HEK293 (cell line): ENCODE measurements at regions not wholly inside any gene's neighbourhood (a gene's known extent, or its start where the extent isn't known, plus 50 kb on each side); places are given as distances from the start of the nearest gene placed in this dataset.

Experiments used
- CTCF ChIA-PET: fragments of 350-600 bp; formaldehyde crosslinking; extraction: SDS; loops from one replicate; lab custom pipeline; 2021; ENCODE audit warnings: antibody characterized with exemption; lab: Yijun Ruan, JAX
- POLR2A ChIA-PET: fragments of 300-600 bp; formaldehyde crosslinking; extraction: SDS; loops from one replicate; lab custom pipeline; 2020; ENCODE audit warnings: antibody characterized with exemption, inconsistent platforms; lab: Yijun Ruan, JAX
- H3K27ac ChIP-seq: fragments of 200-500 bp; sonication (Bioruptor generic); 2 replicates; pipeline ENCODE4 v1.5.1; 2014; ENCODE audit warnings: low read depth, low read length, control low read depth, inconsistent platforms; ENCODE audit errors: extremely low read depth
- H3K36me3 ChIP-seq, 2 experiments: fragments of 200-500 bp in 1 of 2; sonication (Bioruptor generic) in 1 of 2; 1 replicate in 1 of 2; 2 replicates in 1 of 2; pipeline ENCODE4 v1.5.1; 2014 to 2017; ENCODE audit warnings: inconsistent platforms in 2 of 2, low read length in 2 of 2; ENCODE audit not compliant: control insufficient read depth in 2 of 2, insufficient read depth in 1 of 2
- H3K4me1 ChIP-seq: fragments of 200-500 bp; sonication (Bioruptor generic); 2 replicates; pipeline ENCODE4 v1.5.1; 2014; ENCODE audit warnings: mild to moderate bottlenecking, low read length, inconsistent platforms; ENCODE audit not compliant: control insufficient read depth, insufficient read depth
- H3K4me3 ChIP-seq: 2 replicates; pipeline ENCODE4 v1.5.1; 2011; ENCODE audit warnings: low read depth, mild to moderate bottlenecking, control low read depth, low read length, moderate library complexity
- H3K9me3 ChIP-seq: fragments of 200-500 bp; sonication (Bioruptor generic); 2 replicates; pipeline ENCODE4 v1.5.1; 2014; ENCODE audit warnings: low read depth, low read length, inconsistent platforms; ENCODE audit not compliant: control insufficient read depth, insufficient read depth
- GLIS1 ChIP-seq: fragments of 450-650 bp; formaldehyde crosslinking; IDR thresholded peaks from 2 replicates; pipeline ENCODE4 v1.5.1; 2016; ENCODE audit warnings: missing biosample characterization, missing genetic modification characterization
- MZF1 ChIP-seq: fragments of 450-650 bp; formaldehyde crosslinking; IDR thresholded peaks from 2 replicates; pipeline ENCODE4 v1.5.1; 2017; ENCODE audit warnings: missing biosample characterization, missing genetic modification characterization, borderline replicate concordance
- PRDM1 ChIP-seq: fragments of 450-650 bp; formaldehyde crosslinking; IDR thresholded peaks from 2 replicates; pipeline ENCODE4; 2016; ENCODE audit warnings: missing biosample characterization, missing genetic modification characterization
- ZBTB7A ChIP-seq: fragments of 450-650 bp; formaldehyde crosslinking; IDR thresholded peaks from 2 replicates; pipeline ENCODE4 v1.5.1; 2016; ENCODE audit warnings: low read depth, missing biosample characterization, missing genetic modification characterization
- ZFP69B ChIP-seq: fragments of 450-650 bp; formaldehyde crosslinking; IDR thresholded peaks from 2 replicates; pipeline ENCODE4 v1.5.1; 2016; ENCODE audit warnings: missing biosample characterization, missing genetic modification characterization
- ZNF10 ChIP-seq: fragments of 450-650 bp; formaldehyde crosslinking; IDR thresholded peaks from 2 replicates; pipeline ENCODE4 v1.5.1; 2017; ENCODE audit warnings: missing biosample characterization, missing genetic modification characterization
- ZNF112 ChIP-seq: fragments of 450-650 bp; formaldehyde crosslinking; IDR thresholded peaks from 2 replicates; pipeline ENCODE4 v1.5.0; 2017; ENCODE audit warnings: missing biosample characterization, missing genetic modification characterization
- ZNF169 ChIP-seq: fragments of 450-650 bp; formaldehyde crosslinking; IDR thresholded peaks from 2 replicates; pipeline ENCODE4 v1.5.1; 2016; ENCODE audit warnings: missing biosample characterization, missing genetic modification characterization
- ZNF214 ChIP-seq: fragments of 450-650 bp; formaldehyde crosslinking; IDR thresholded peaks from 2 replicates; pipeline ENCODE4 v1.5.1; 2017; ENCODE audit warnings: missing biosample characterization, mild to moderate bottlenecking, missing genetic modification characterization, borderline replicate concordance
- ZNF223 ChIP-seq: fragments of 450-650 bp; formaldehyde crosslinking; IDR thresholded peaks from 2 replicates; pipeline ENCODE4 v1.5.1; 2016; ENCODE audit warnings: missing biosample characterization, missing genetic modification characterization
- ZNF292 ChIP-seq: fragments of 450-650 bp; formaldehyde crosslinking; IDR thresholded peaks from 2 replicates; pipeline ENCODE4 v1.5.1; 2016; ENCODE audit warnings: low read depth, missing biosample characterization, missing genetic modification characterization, borderline replicate concordance
- ZNF416 ChIP-seq: fragments of 450-650 bp; formaldehyde crosslinking; IDR thresholded peaks from 2 replicates; pipeline ENCODE4 v1.5.1; 2016; ENCODE audit warnings: missing biosample characterization, missing genetic modification characterization
- ZNF513 ChIP-seq: fragments of 450-650 bp; IDR thresholded peaks from 2 replicates; pipeline ENCODE4 v1.5.1; 2018; ENCODE audit warnings: missing biosample characterization, missing genetic modification characterization
- ZNF561 ChIP-seq: fragments of 450-650 bp; IDR thresholded peaks from 2 replicates; pipeline ENCODE4 v1.5.1; 2018; ENCODE audit warnings: missing biosample characterization, missing genetic modification characterization, borderline replicate concordance
- ZNF585B ChIP-seq: fragments of 450-650 bp; formaldehyde crosslinking; IDR thresholded peaks from 2 replicates; pipeline ENCODE4 v1.5.1; 2016; ENCODE audit warnings: missing biosample characterization, missing genetic modification characterization
- ZNF600 ChIP-seq: fragments of 450-650 bp; formaldehyde crosslinking; IDR thresholded peaks from 2 replicates; pipeline ENCODE4 v1.5.1; 2016; ENCODE audit warnings: missing biosample characterization, missing genetic modification characterization
- ZNF707 ChIP-seq: fragments of 450-650 bp; formaldehyde crosslinking; IDR thresholded peaks from 2 replicates; pipeline ENCODE4 v1.5.1; 2016; ENCODE audit warnings: missing biosample characterization, missing genetic modification characterization
- ZNF843 ChIP-seq: fragments of 450-650 bp; formaldehyde crosslinking; IDR thresholded peaks from 2 replicates; pipeline ENCODE4 v1.5.1; 2016; ENCODE audit warnings: missing biosample characterization, missing genetic modification characterization
- TF ChIP-seq, protein P1 (sequence below): fragments of 450-650 bp; formaldehyde crosslinking; IDR thresholded peaks from 2 replicates; pipeline ENCODE4 v1.5.1; 2016; ENCODE audit warnings: missing biosample characterization, missing genetic modification characterization, low read depth
- TF ChIP-seq, protein P2 (sequence below): fragments of 450-650 bp; formaldehyde crosslinking; IDR thresholded peaks from 2 replicates; pipeline ENCODE4; 2016; ENCODE audit warnings: missing biosample characterization, missing genetic modification characterization
- TF ChIP-seq, protein P3 (sequence below): fragments of 450-650 bp; formaldehyde crosslinking; IDR thresholded peaks from 2 replicates; pipeline ENCODE4 v1.5.1; 2016; ENCODE audit warnings: missing biosample characterization, missing genetic modification characterization, borderline replicate concordance
- TF ChIP-seq, protein P4 (sequence below): fragments of 450-650 bp; formaldehyde crosslinking; conservative IDR thresholded peaks from 2 replicates; pipeline ENCODE4 v1.5.1; 2016; ENCODE audit warnings: low read depth, missing biosample characterization, missing genetic modification characterization

GRCh38 chr4:32680946-32681345, 1960.8 kb downstream of the PCDH7 start (continued):
- TF ChIP-seq, protein P1, sequence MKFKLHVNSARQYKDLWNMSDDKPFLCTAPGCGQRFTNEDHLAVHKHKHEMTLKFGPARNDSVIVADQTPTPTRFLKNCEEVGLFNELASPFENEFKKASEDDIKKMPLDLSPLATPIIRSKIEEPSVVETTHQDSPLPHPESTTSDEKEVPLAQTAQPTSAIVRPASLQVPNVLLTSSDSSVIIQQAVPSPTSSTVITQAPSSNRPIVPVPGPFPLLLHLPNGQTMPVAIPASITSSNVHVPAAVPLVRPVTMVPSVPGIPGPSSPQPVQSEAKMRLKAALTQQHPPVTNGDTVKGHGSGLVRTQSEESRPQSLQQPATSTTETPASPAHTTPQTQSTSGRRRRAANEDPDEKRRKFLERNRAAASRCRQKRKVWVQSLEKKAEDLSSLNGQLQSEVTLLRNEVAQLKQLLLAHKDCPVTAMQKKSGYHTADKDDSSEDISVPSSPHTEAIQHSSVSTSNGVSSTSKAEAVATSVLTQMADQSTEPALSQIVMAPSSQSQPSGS (tag by site-specific recombination), result no peak
- no peak for TF ChIP-seq ZNF214 (tag by site-specific recombination)
- no peak for TF ChIP-seq MZF1 (tag by site-specific recombination)
- TF ChIP-seq, protein P2, sequence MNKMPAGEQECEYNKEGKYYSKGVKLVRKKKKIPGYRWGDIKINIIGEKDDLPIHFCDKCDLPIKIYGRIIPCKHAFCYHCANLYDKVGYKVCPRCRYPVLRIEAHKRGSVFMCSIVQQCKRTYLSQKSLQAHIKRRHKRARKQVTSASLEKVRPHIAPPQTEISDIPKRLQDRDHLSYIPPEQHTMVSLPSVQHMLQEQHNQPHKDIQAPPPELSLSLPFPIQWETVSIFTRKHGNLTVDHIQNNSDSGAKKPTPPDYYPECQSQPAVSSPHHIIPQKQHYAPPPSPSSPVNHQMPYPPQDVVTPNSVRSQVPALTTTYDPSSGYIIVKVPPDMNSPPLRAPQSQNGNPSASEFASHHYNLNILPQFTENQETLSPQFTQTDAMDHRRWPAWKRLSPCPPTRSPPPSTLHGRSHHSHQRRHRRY (tag by site-specific recombination), result no peak
- no peak for TF ChIP-seq ZNF561
- no peak for TF ChIP-seq ZNF585B (tag by site-specific recombination)
- no peak for TF ChIP-seq ZNF112 (tag by site-specific recombination)

- CTCF ChIA-PET, result no interaction called here
- TF ChIP-seq ZNF10 (tag by site-specific recombination), result no peak
- no peak for TF ChIP-seq GLIS1 (tag by site-specific recombination)
- TF ChIP-seq ZNF843 (tag by site-specific recombination), result no peak
- no peak for TF ChIP-seq ZFP69B (tag by site-specific recombination)
- no peak for TF ChIP-seq ZNF223 (tag by site-specific recombination)
- TF ChIP-seq ZBTB7A (tag by site-specific recombination), result no peak
- TF ChIP-seq ZNF292 (tag by site-specific recombination), result no peak
- TF ChIP-seq ZNF600 (tag by site-specific recombination), result no peak
- TF ChIP-seq ZNF169 (tag by site-specific recombination), result no peak
- TF ChIP-seq, protein P3, sequence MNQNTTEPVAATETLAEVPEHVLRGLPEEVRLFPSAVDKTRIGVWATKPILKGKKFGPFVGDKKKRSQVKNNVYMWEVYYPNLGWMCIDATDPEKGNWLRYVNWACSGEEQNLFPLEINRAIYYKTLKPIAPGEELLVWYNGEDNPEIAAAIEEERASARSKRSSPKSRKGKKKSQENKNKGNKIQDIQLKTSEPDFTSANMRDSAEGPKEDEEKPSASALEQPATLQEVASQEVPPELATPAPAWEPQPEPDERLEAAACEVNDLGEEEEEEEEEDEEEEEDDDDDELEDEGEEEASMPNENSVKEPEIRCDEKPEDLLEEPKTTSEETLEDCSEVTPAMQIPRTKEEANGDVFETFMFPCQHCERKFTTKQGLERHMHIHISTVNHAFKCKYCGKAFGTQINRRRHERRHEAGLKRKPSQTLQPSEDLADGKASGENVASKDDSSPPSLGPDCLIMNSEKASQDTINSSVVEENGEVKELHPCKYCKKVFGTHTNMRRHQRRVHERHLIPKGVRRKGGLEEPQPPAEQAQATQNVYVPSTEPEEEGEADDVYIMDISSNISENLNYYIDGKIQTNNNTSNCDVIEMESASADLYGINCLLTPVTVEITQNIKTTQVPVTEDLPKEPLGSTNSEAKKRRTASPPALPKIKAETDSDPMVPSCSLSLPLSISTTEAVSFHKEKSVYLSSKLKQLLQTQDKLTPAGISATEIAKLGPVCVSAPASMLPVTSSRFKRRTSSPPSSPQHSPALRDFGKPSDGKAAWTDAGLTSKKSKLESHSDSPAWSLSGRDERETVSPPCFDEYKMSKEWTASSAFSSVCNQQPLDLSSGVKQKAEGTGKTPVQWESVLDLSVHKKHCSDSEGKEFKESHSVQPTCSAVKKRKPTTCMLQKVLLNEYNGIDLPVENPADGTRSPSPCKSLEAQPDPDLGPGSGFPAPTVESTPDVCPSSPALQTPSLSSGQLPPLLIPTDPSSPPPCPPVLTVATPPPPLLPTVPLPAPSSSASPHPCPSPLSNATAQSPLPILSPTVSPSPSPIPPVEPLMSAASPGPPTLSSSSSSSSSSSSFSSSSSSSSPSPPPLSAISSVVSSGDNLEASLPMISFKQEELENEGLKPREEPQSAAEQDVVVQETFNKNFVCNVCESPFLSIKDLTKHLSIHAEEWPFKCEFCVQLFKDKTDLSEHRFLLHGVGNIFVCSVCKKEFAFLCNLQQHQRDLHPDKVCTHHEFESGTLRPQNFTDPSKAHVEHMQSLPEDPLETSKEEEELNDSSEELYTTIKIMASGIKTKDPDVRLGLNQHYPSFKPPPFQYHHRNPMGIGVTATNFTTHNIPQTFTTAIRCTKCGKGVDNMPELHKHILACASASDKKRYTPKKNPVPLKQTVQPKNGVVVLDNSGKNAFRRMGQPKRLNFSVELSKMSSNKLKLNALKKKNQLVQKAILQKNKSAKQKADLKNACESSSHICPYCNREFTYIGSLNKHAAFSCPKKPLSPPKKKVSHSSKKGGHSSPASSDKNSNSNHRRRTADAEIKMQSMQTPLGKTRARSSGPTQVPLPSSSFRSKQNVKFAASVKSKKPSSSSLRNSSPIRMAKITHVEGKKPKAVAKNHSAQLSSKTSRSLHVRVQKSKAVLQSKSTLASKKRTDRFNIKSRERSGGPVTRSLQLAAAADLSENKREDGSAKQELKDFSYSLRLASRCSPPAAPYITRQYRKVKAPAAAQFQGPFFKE (tag by site-specific recombination), result no peak
- TF ChIP-seq PRDM1 (tag by site-specific recombination), result no peak
- no peak for TF ChIP-seq ZNF707 (tag by site-specific recombination)
- TF ChIP-seq ZNF214 (tag by site-specific recombination), result no peak
- TF ChIP-seq ZNF416 (tag by site-specific recombination), result no peak
- TF ChIP-seq, protein P4, sequence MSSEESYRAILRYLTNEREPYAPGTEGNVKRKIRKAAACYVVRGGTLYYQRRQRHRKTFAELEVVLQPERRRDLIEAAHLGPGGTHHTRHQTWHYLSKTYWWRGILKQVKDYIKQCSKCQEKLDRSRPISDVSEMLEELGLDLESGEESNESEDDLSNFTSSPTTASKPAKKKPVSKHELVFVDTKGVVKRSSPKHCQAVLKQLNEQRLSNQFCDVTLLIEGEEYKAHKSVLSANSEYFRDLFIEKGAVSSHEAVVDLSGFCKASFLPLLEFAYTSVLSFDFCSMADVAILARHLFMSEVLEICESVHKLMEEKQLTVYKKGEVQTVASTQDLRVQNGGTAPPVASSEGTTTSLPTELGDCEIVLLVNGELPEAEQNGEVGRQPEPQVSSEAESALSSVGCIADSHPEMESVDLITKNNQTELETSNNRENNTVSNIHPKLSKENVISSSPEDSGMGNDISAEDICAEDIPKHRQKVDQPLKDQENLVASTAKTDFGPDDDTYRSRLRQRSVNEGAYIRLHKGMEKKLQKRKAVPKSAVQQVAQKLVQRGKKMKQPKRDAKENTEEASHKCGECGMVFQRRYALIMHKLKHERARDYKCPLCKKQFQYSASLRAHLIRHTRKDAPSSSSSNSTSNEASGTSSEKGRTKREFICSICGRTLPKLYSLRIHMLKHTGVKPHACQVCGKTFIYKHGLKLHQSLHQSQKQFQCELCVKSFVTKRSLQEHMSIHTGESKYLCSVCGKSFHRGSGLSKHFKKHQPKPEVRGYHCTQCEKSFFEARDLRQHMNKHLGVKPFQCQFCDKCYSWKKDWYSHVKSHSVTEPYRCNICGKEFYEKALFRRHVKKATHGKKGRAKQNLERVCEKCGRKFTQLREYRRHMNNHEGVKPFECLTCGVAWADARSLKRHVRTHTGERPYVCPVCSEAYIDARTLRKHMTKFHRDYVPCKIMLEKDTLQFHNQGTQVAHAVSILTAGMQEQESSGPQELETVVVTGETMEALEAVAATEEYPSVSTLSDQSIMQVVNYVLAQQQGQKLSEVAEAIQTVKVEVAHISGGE, result no peak
- TF ChIP-seq ZNF513, result no peak
Measured at GRCh38 chr4:32684160-32684559, 1964.0 kb downstream of the PCDH7 start.

More at GRCh38 chr4:32684160-32684559, 1964.0 kb downstream of the PCDH7 start:
- H3K4me1 ChIP-seq, result no peaks in the 10 kb centered on the region
- no peak overlapping the region for H3K27ac ChIP-seq
- H3K36me3 ChIP-seq, result no peaks in the 10 kb centered on the region
- no peak overlapping the region for H3K4me3 ChIP-seq
- no peaks in the 10 kb centered on the region for H3K9me3 ChIP-seq
- POLR2A ChIA-PET, result no interaction called here
